OCI-LY7 (cell line): ENCODE measurements at regions not wholly inside any gene's neighbourhood (a gene's known extent, or its start where the extent isn't known, plus 50 kb on each side); places are given as distances from the start of the nearest gene placed in this dataset.

ENCODE experiments used
- BruUV-seq: library from RNA; stranded (reverse); fragments of 400-500 nt; replicated peaks from 2 replicates; lab custom pipeline; 2021; lab: Mats Ljungman, UMichigan
- CTCF ChIA-PET: fragments of 300-600 bp; sonication (Branson Sonifier 250); formaldehyde crosslinking; loops from one replicate; lab custom pipeline; 2022; ENCODE audit warnings: antibody characterized with exemption; ENCODE audit not compliant: unreplicated experiment; lab: Charles Lee
- POLR2A ChIA-PET: fragments of 300-600 bp; sonication (Branson Sonifier 250); formaldehyde crosslinking; loops from one replicate; lab custom pipeline; 2022; ENCODE audit warnings: antibody characterized with exemption; lab: Charles Lee
- DNase-seq: peaks from one replicate; pipeline ENCODE4 v3.0.0-alpha.2; 2015; ENCODE audit warnings: low spot score
- H2AFZ ChIP-seq: fragments of 200-600 bp; sonication (generic), shearing (Covaris generic); 2 replicates; pipeline ENCODE4 v1.6.1; 2014; ENCODE audit warnings: mild to moderate bottlenecking, antibody characterized with exemption, low read length, moderate library complexity
- H3K27ac ChIP-seq: fragments of 200-600 bp; sonication (generic); 2 replicates; pipeline ENCODE4 v1.5.1; 2014; ENCODE audit warnings: mixed run types, low read depth, mild to moderate bottlenecking, moderate library complexity, low read length, inconsistent platforms; ENCODE audit not compliant: poor library complexity, severe bottlenecking
- H3K36me3 ChIP-seq: fragments of 200-600 bp; sonication (generic); 2 replicates; pipeline ENCODE4 v1.6.1; 2014; ENCODE audit warnings: mild to moderate bottlenecking, antibody characterized with exemption, low read length, moderate library complexity, mixed read lengths; ENCODE audit not compliant: insufficient read depth
- H3K4me1 ChIP-seq: fragments of 200-600 bp; sonication (generic); 2 replicates; pipeline ENCODE4 v1.5.1; 2014; ENCODE audit warnings: mild to moderate bottlenecking, low read length; ENCODE audit not compliant: insufficient read depth, poor library complexity, severe bottlenecking
- H3K4me2 ChIP-seq: fragments of 200-600 bp; sonication (generic); 2 replicates; pipeline ENCODE4 v1.6.1; 2014; ENCODE audit warnings: mild to moderate bottlenecking, low read length
- H3K4me3 ChIP-seq: fragments of 200-600 bp; sonication (generic); 2 replicates; pipeline ENCODE4 v1.5.1; 2014; ENCODE audit warnings: mild to moderate bottlenecking, low read depth, low read length; ENCODE audit not compliant: poor library complexity, severe bottlenecking
- H3K79me2 ChIP-seq: fragments of 200-600 bp; sonication (generic); 2 replicates; pipeline ENCODE4 v1.6.1; 2016; ENCODE audit warnings: low read depth, mild to moderate bottlenecking, low read length, moderate library complexity, mixed read lengths; ENCODE audit not compliant: insufficient read depth
- H3K9me2 ChIP-seq: fragments of 200-600 bp; sonication (generic); 2 replicates; pipeline ENCODE4 v1.6.1; 2016; ENCODE audit warnings: mild to moderate bottlenecking, low read length, mixed read lengths; ENCODE audit not compliant: insufficient read depth
- H3K9me3 ChIP-seq: fragments of 200-600 bp; sonication (generic); 2 replicates; pipeline ENCODE4 v1.6.1; 2014; ENCODE audit warnings: mild to moderate bottlenecking, mixed run types, low read length, mixed read lengths
- H4K20me1 ChIP-seq: fragments of 200-600 bp; sonication (generic); 2 replicates; pipeline ENCODE4 v1.6.1; 2014; ENCODE audit warnings: mild to moderate bottlenecking, antibody characterized with exemption, low read length, moderate library complexity, mixed read lengths; ENCODE audit not compliant: insufficient read depth
- CTCF ChIP-seq: fragments of 200-600 bp; sonication (generic); conservative IDR thresholded peaks from 2 replicates; pipeline ENCODE4 v1.5.1; 2014; ENCODE audit warnings: mild to moderate bottlenecking, antibody characterized with exemption, low read length, moderate library complexity, mixed read lengths
- EZH2phosphoT487 ChIP-seq: fragments of 200-600 bp; sonication (generic); IDR thresholded peaks from 2 replicates; pipeline ENCODE4 v1.6.1; 2018; ENCODE audit warnings: low read depth, borderline replicate concordance, mild to moderate bottlenecking, mixed run types, antibody characterized with exemption, low read length, moderate library complexity, mixed read lengths
- intact Hi-C: fragments of 100-400 bp; cut with micrococcal nuclease; formaldehyde crosslinking; loops from one replicate; pipeline ENCODE4 v1.10.0; 2022; ENCODE audit not compliant: unreplicated experiment

- Histone ChIP-seq H3K36me3 (no peaks in the 10 kb centered on the region), H4K20me1 (no peaks in the 10 kb centered on the region), H3K4me3 (no peak overlapping the region), H3K4me2 (no peak overlapping the region), H3K79me2 (no peaks in the 10 kb centered on the region), H3K9me2 (no peaks in the 10 kb centered on the region), H2AFZ (no peak overlapping the region), H3K4me1 (no peaks in the 10 kb centered on the region), H3K9me3 (no peaks in the 10 kb centered on the region), H3K27ac (no peak overlapping the region)
- no peak for TF ChIP-seq CTCF
- no peak for TF ChIP-seq EZH2phosphoT487
- no peak for DNase-seq
- BruUV-seq: no TSS peak
- intact Hi-C loops: no loop called here
- ChIA-PET CTCF (no interaction called here), POLR2A (interaction anchor here (0.6 to 1.1 kb wide), 2 partner anchors 10 to 149 kb away, joined by 3 read pairs; no protein-coding TSS in a partner anchor)
Measured at GRCh38 chr7:118846977-118847376, 622.5 kb downstream of the ANKRD7 start.

- POLR2A ChIA-PET: interaction anchor here (0.6 kb wide), 1 partner anchor 67 kb away, joined by 3 read pairs; no protein-coding TSS in a partner anchor
- no peaks in the 10 kb centered on the region for H3K79me2 ChIP-seq
- CTCF ChIA-PET: no interaction called here
- BruUV-seq: no TSS peak
- no peaks in the 10 kb centered on the region for H3K9me2 ChIP-seq
- H3K4me2 ChIP-seq: no peak overlapping the region
- H2AFZ ChIP-seq: no peak overlapping the region
- H3K4me1 ChIP-seq: no peaks in the 10 kb centered on the region
- intact Hi-C loops: no loop called here
- no peaks in the 10 kb centered on the region for H4K20me1 ChIP-seq
- no peak overlapping the region for H3K27ac ChIP-seq
- H3K9me3 ChIP-seq: no peaks in the 10 kb centered on the region
- H3K36me3 ChIP-seq: no peaks in the 10 kb centered on the region
- DNase-seq: no peak
- TF ChIP-seq CTCF: no peak
- TF ChIP-seq EZH2phosphoT487: no peak
- no peak overlapping the region for H3K4me3 ChIP-seq
Measured at GRCh38 chr7:118855290-118855689, 630.8 kb downstream of the ANKRD7 start.

GRCh38 chr7:118858651-118859149 lies 634.2 kb downstream of the ANKRD7 start:
- no peak overlapping the region for H3K4me2 ChIP-seq
- no peaks in the 10 kb centered on the region for H3K9me3 ChIP-seq
- H3K36me3 ChIP-seq: no peaks in the 10 kb centered on the region
- H4K20me1 ChIP-seq: no peaks in the 10 kb centered on the region
- ChIA-PET CTCF (no interaction called here), POLR2A (interaction anchor here (0.6 kb wide), 1 partner anchor 36 kb away, joined by 4 read pairs; no protein-coding TSS in a partner anchor)
- no peak overlapping the region for H3K27ac ChIP-seq
- H3K79me2 ChIP-seq: no peaks in the 10 kb centered on the region
- H3K9me2 ChIP-seq: no peaks in the 10 kb centered on the region
- intact Hi-C loops: no loop called here
- H3K4me1 ChIP-seq: no peaks in the 10 kb centered on the region
- H2AFZ ChIP-seq: no peak overlapping the region
- DNase-seq: no peak
- TF ChIP-seq EZH2phosphoT487 (no peak), CTCF (no peak)
- BruUV-seq: no TSS peak
- H3K4me3 ChIP-seq: no peak overlapping the region
